WTC11 (cell line): ENCODE measurements at regions not wholly inside any gene's neighbourhood (a gene's known extent, or its start where the extent isn't known, plus 50 kb on each side); places are given as distances from the start of the nearest gene placed in this dataset.

Experiments
- NR1H2 ChIP-seq: sonication (generic); formaldehyde crosslinking; IDR thresholded peaks from 2 replicates; pipeline ENCODE4 v1.9.0; 2021; ENCODE audit warnings: mild to moderate bottlenecking, moderate library complexity, missing genetic modification reagents
- TCF7 ChIP-seq: sonication (generic); formaldehyde crosslinking; IDR thresholded peaks from 2 replicates; pipeline ENCODE4 v1.8.0; 2022; ENCODE audit warnings: mild to moderate bottlenecking, low read depth, missing genetic modification reagents, moderate library complexity
- TP53 ChIP-seq: sonication (generic); formaldehyde crosslinking; IDR thresholded peaks from 2 replicates; pipeline ENCODE4 v1.8.1; 2023; ENCODE audit warnings: mild to moderate bottlenecking, missing genetic modification reagents
- ZNF396 ChIP-seq: fragments of 250-450 bp; sonication (Bioruptor Pico); IDR thresholded peaks from 2 replicates; pipeline ENCODE4 v1.8.0; 2021; ENCODE audit warnings: mild to moderate bottlenecking, moderate library complexity, borderline replicate concordance
- TF ChIP-seq, protein P1 (sequence below): fragments of 200-600 bp; IDR thresholded peaks from 2 replicates; pipeline ENCODE4 v1.8.0; 2022; ENCODE audit warnings: antibody characterized with exemption
- TF ChIP-seq, protein P2 (sequence below): sonication (generic); formaldehyde crosslinking; IDR thresholded peaks from 2 replicates; pipeline ENCODE4 v1.8.1; 2022; ENCODE audit warnings: mild to moderate bottlenecking, missing genetic modification reagents, moderate library complexity, borderline replicate concordance
- TF ChIP-seq, protein P3 (sequence below): sonication (generic); formaldehyde crosslinking; IDR thresholded peaks from 2 replicates; pipeline ENCODE4 v1.8.0; 2022; ENCODE audit warnings: mild to moderate bottlenecking, missing genetic modification reagents

DNA sequence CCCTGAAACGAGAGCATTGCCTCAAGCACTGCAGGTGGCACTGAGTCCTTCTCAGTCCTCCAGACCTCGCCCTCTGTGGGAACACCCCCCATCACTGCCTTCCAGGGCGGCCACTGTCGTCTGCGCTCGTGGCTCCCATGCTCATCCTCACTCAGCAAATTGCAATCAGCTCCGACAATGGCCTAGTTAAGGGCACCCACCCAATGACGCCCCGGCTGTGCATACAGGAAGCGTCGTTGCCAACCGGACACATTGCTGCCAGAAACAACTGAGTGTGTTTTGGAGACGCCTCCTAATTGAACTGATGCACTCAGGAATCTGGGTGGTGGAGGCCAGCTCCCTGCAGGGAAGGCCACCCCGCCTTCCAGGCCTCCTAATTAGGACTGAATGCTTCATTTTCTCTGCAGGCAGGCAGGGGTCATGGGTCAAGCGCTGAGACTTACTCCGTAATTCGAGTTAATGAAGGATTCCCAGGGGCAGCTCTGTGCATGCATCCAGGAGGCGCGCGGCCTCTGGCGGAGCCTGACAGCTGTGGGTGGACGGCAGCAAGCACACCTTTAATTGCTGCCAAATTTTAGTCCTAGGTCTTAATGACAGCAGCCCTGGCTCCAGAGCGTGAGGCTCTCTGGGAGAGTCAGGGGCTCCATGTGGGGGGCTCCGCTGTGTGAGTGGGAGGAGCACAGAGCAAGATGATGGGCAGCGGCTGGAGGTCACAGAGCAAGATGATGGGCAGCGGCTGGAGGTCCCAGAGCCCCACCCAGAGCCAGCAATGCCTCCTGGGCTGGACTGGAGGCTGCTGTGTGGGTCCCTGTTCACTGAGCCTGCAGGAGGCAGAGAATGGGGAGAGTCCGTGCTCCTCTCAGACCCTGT is 199.0 kb downstream of the BRD1 start:
- TF ChIP-seq NR1H2 (CRISPR knock-in tag) (no peak), TCF7 (CRISPR knock-in tag) (no peak), ZNF396 (CRISPR knock-in tag) (no peak), TP53 (CRISPR knock-in tag) (no peak)
- TF ChIP-seq, protein P1, sequence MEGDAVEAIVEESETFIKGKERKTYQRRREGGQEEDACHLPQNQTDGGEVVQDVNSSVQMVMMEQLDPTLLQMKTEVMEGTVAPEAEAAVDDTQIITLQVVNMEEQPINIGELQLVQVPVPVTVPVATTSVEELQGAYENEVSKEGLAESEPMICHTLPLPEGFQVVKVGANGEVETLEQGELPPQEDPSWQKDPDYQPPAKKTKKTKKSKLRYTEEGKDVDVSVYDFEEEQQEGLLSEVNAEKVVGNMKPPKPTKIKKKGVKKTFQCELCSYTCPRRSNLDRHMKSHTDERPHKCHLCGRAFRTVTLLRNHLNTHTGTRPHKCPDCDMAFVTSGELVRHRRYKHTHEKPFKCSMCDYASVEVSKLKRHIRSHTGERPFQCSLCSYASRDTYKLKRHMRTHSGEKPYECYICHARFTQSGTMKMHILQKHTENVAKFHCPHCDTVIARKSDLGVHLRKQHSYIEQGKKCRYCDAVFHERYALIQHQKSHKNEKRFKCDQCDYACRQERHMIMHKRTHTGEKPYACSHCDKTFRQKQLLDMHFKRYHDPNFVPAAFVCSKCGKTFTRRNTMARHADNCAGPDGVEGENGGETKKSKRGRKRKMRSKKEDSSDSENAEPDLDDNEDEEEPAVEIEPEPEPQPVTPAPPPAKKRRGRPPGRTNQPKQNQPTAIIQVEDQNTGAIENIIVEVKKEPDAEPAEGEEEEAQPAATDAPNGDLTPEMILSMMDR, result no peak
- TF ChIP-seq, protein P2, sequence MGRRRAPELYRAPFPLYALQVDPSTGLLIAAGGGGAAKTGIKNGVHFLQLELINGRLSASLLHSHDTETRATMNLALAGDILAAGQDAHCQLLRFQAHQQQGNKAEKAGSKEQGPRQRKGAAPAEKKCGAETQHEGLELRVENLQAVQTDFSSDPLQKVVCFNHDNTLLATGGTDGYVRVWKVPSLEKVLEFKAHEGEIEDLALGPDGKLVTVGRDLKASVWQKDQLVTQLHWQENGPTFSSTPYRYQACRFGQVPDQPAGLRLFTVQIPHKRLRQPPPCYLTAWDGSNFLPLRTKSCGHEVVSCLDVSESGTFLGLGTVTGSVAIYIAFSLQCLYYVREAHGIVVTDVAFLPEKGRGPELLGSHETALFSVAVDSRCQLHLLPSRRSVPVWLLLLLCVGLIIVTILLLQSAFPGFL, result no peak
- TF ChIP-seq, protein P3, sequence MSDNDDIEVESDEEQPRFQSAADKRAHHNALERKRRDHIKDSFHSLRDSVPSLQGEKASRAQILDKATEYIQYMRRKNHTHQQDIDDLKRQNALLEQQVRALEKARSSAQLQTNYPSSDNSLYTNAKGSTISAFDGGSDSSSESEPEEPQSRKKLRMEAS, result no peak
